ENCODE measurements at regions not wholly inside any gene's neighbourhood (a gene's known extent, or its start where the extent isn't known, plus 50 kb on each side); places are given as distances from the start of the nearest gene placed in this dataset.

DNA sequence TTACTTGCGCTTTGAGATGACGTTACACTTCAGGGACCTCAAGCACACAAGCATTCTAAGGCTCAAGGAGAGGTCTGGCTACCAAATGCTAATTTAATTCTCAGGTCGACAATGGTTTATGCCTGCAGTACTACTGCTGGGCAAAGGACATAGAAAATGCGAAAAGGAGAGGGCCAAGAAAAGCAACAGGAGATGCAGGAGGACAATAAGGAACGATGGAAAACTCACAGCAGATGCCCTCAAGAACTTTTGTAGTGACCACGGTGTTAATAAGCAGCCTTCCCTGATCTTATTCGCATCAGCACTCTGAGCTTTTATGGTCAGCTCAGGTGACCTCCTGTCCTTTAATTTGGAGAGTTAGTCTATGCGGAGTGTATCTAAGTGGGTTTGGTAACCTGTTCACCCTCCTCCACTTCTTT lies 146.3 kb downstream of the GPR85 start:
- peaks cover 10% of the 10 kb centered on the region in 2 experiments for H3K36me3 ChIP-seq (replicated peaks in 1 of 2; ENCODE audit: control insufficient read depth in 1 of 2, insufficient read depth in 2 of 2, low read length in 1 of 2)
- peak overlapping the region; percentile 71 for H3K9ac ChIP-seq
- H4K20me1 ChIP-seq (ENCODE audit: insufficient read depth): no peaks in the 10 kb centered on the region; the same call in 1 of the 2 replicates
- TF ChIP-seq CTCF (IDR thresholded peaks at IDR 0.05) (no peak), ELF1 (IDR thresholded peaks at IDR 0.05) (no peak), MEF2A (IDR thresholded peaks at IDR 0.05; ENCODE audit: borderline replicate concordance, low read depth) (no peak), TEAD4 (IDR thresholded peaks at IDR 0.05; ENCODE audit: borderline replicate concordance, insufficient read depth) (no peak), PBX3 (IDR thresholded peaks at IDR 0.05) (no peak), RAD21 (IDR thresholded peaks at IDR 0.05; ENCODE audit: low read length) (peak; percentile 10; the same call in 1 of the 2 replicates), RXRA (IDR thresholded peaks at IDR 0.05; ENCODE audit: borderline replicate concordance, low read depth) (no peak), MXI1 (IDR thresholded peaks at IDR 0.05; ENCODE audit: low read depth, low read length) (no peak)
- ChIA-PET CTCF (interaction anchor here (0.6 to 2.1 kb wide), 2 partner anchors 10 to 481 kb away, joined by 4 to 8 read pairs; no protein-coding TSS in a partner anchor), POLR2A (interaction anchor here (0.7 to 1.5 kb wide), 7 partner anchors 8 to 490 kb away, joined by 3 to 5 read pairs (median 3); partner anchors contain the start of genes IFRD1 and TMEM168)
- peaks cover 42% of the 10 kb centered on the region for H3K79me2 ChIP-seq (ENCODE audit: insufficient read depth)
- peak overlapping the region; percentile 81 to 99 for H3K27ac ChIP-seq (ENCODE audit: low read depth in 2 of 2, low read length in 1 of 2)
- peak overlapping the region; percentile 78 for H3K4me2 ChIP-seq
- DNase-seq: no peak
- 1% methylated on average over 8 of the region's 8 CpGs for WGBS (ENCODE audit: low lambda C conversion rate)
- H3F3A ChIP-seq (replicated peaks; ENCODE audit: insufficient read depth): peaks cover 3% of the 10 kb centered on the region
- H3K27me3 ChIP-seq (ENCODE audit: insufficient read depth): no peaks in the 10 kb centered on the region
- no peaks in the 10 kb centered on the region for H3K9me2 ChIP-seq
- H3K4me1 ChIP-seq (ENCODE audit: control insufficient read depth in 1 of 2, insufficient read depth in 2 of 2, low read depth in 1 of 2, low read length in 1 of 2): peaks cover 0 to 36% of the 10 kb centered on the region in 2 experiments; a peak in 2 of 4 replicates
- H3K4me3 ChIP-seq (ENCODE audit: low read depth in 2 of 2, low read length in 1 of 2): peak overlapping the region; percentile 66 to 98
- H2AFZ ChIP-seq (ENCODE audit: low read depth): peak overlapping the region; percentile 99
- no peaks in the 10 kb centered on the region for H3K9me3 ChIP-seq

GRCh38 chr7:112939574-112940313 lies 146.9 kb downstream of the GPR85 start:
- Histone ChIP-seq H3K27me3 (ENCODE audit: insufficient read depth) (no peaks in the 10 kb centered on the region), H3K36me3 (replicated peaks in 1 of 2; ENCODE audit: control insufficient read depth in 1 of 2, insufficient read depth in 2 of 2, low read length in 1 of 2) (peaks cover 13 to 15% of the 10 kb centered on the region in 2 experiments), H3K79me2 (ENCODE audit: insufficient read depth) (peaks cover 45% of the 10 kb centered on the region), H4K20me1 (ENCODE audit: insufficient read depth) (no peaks in the 10 kb centered on the region; the same call in 1 of the 2 replicates), H3K9ac (peak overlapping the region; percentile 82), H3K4me1 (ENCODE audit: control insufficient read depth in 1 of 2, insufficient read depth in 2 of 2, low read depth in 1 of 2, low read length in 1 of 2) (peaks cover 0 to 36% of the 10 kb centered on the region in 2 experiments; a peak in 2 of 4 replicates), H3K4me3 (ENCODE audit: low read depth in 2 of 2, low read length in 1 of 2) (peak overlapping the region; percentile 77 to 98), H3K9me2 (no peaks in the 10 kb centered on the region), H3K4me2 (peak overlapping the region; percentile 94), H2AFZ (ENCODE audit: low read depth) (peak overlapping the region; percentile 99), H3K9me3 (no peaks in the 10 kb centered on the region), H3K27ac (ENCODE audit: low read depth in 2 of 2, low read length in 1 of 2) (peak overlapping the region; percentile 81 to 99), H3F3A (replicated peaks; ENCODE audit: insufficient read depth) (peaks cover 3% of the 10 kb centered on the region)
- WGBS (ENCODE audit: low lambda C conversion rate): 2% methylated on average over 45 of the region's 55 CpGs
- ChIA-PET CTCF (interaction anchor here (0.6 to 2.1 kb wide), 3 partner anchors 10 to 482 kb away, joined by 3 to 8 read pairs (median 4); no protein-coding TSS in a partner anchor), POLR2A (interaction anchor here (0.6 to 1.5 kb wide), 8 partner anchors 9 to 489 kb away, joined by 3 to 5 read pairs (median 3); partner anchors contain the start of genes IFRD1 and TMEM168)
- peak; percentile 98 for DNase-seq
- TF ChIP-seq GATA2 (CRISPR knock-in tag; IDR thresholded peaks at IDR 0.05) (no peak), REST (IDR thresholded peaks at IDR 0.05; ENCODE audit: low read depth, low read length) (no peak), SIN3A (IDR thresholded peaks at IDR 0.05; ENCODE audit: borderline replicate concordance, low read depth, low read length) (peak; percentile 34; the same call in 1 of the 2 replicates), PBX3 (IDR thresholded peaks at IDR 0.05) (peak; percentile 97), POLR2AphosphoS5 (IDR thresholded peaks at IDR 0.05; ENCODE audit: low read depth, low read length) (peak; percentile 92), FOSL2 (IDR thresholded peaks at IDR 0.05; ENCODE audit: borderline replicate concordance, low read depth) (no peak), MEF2A (IDR thresholded peaks at IDR 0.05; ENCODE audit: borderline replicate concordance, low read depth) (no peak), TAF1 (IDR thresholded peaks at IDR 0.05; ENCODE audit: borderline replicate concordance, low read depth, low read length) (peak; percentile 68; the same call in 1 of the 2 replicates), FOXM1 (IDR thresholded peaks at IDR 0.05; ENCODE audit: low read depth) (no peak), SMC3 (IDR thresholded peaks at IDR 0.05; ENCODE audit: low read depth, low read length) (no peak), NFIC (IDR thresholded peaks at IDR 0.05; ENCODE audit: borderline replicate concordance) (no peak), EZH2phosphoT487 (IDR thresholded peaks at IDR 0.05; ENCODE audit: borderline replicate concordance, low read depth) (no peak)

Measured in SK-N-SH (cell line).